GM10248 (cell line): ENCODE measurements at regions not wholly inside any gene's neighbourhood (a gene's known extent, or its start where the extent isn't known, plus 50 kb on each side); places are given as distances from the start of the nearest gene placed in this dataset.

ENCODE experiments used
- CTCF ChIA-PET: fragments of 300-600 bp; sonication (Branson Sonifier 250); formaldehyde crosslinking; extraction: SDS; loops from one replicate; lab custom pipeline; 2021; ENCODE audit warnings: antibody characterized with exemption; lab: Yijun Ruan, JAX
- POLR2A ChIA-PET: fragments of 350-650 bp; sonication (Branson Sonifier 250); formaldehyde crosslinking; extraction: SDS; loops from one replicate; lab custom pipeline; 2020; ENCODE audit warnings: antibody characterized with exemption; lab: Yijun Ruan, JAX
- DNase-seq: peaks from one replicate; pipeline ENCODE4 v3.0.0; 2012; ENCODE audit errors: extremely low spot score
- CTCF ChIP-seq: IDR thresholded peaks from 2 replicates; pipeline ENCODE4 v1.5.1; 2012; ENCODE audit warnings: mild to moderate bottlenecking, low read depth; ENCODE audit errors: extremely low read depth, missing control alignments, control extremely low read depth

DNA sequence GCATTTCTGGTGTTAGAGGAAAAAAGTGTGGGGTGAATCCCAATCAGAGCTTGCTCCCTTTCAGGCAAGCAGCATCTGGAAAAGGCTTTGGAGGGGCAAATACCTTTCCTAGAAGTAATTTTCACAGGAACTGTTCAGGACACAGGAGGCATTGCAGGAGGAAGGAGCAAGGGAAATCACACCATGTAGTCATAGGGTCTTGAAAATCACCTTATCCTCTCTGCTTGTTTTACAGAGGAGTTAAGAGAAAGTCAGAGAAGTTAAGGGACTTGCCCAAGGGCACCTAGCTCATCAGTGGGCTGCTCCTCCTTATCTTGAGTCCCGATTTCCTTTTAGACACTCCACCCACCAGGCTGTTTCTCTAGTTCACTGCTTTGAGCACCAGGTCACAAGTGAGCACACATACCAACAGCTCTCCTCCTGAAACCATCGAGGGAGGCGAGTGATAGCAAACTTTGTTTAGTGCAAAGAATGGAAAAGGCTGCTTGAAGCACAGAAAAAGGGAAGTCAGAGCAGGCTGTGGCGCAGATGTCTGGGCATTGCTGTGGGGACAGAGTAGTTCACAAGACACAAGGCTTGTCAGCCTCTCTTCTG, 89.2 kb upstream of the CXCR4 start:
- POLR2A ChIA-PET, result interaction anchor here (0.6 to 1.8 kb wide), 5 partner anchors 32 to 478 kb away, joined by 4 to 5 read pairs (median 4); no protein-coding TSS in a partner anchor
- TF ChIP-seq CTCF, result no peak
- CTCF ChIA-PET, result interaction anchor here (0.8 to 2.3 kb wide), 15 partner anchors 9 to 293 kb away, joined by 3 to 10 read pairs (median 4); no protein-coding TSS in a partner anchor
- DNase-seq, result peak; percentile 26

- DNase-seq, result peak; percentile 57
- no peak for TF ChIP-seq CTCF
- POLR2A ChIA-PET, result interaction anchor here (0.7 to 1.8 kb wide), 4 partner anchors 33 to 154 kb away, joined by 4 to 5 read pairs (median 4); no protein-coding TSS in a partner anchor
- CTCF ChIA-PET, result interaction anchor here (0.8 to 2.3 kb wide), 14 partner anchors 9 to 293 kb away, joined by 3 to 10 read pairs (median 4); no protein-coding TSS in a partner anchor
Measured at GRCh38 chr2:136206613-136207012, 88.7 kb upstream of the CXCR4 start.

DNA sequence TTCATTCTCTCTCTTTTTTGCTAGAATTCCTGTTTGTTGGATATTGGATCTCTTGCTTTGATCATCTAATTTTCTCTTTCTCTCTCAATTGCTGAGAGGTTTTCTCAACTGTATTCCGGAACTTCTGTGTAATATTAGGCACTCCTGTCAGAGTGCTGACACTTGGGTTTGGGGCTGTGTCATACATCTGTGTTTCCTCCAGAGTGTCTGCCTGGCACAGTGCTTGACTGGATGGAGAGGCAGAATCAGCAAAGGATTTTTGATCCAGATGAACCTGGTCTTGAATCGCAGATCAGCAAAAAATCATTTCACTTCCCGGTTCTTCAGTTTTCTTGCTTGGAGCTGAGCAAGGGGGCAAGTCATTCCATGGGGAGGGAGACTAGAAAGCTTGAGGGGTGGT, 87.7 kb upstream of the CXCR4 start:
- no peak for DNase-seq
- TF ChIP-seq CTCF, result no peak
- ChIA-PET POLR2A (no interaction called here), CTCF (interaction anchor here (0.7 to 2.3 kb wide), 4 partner anchors 10 to 69 kb away, joined by 4 to 10 read pairs (median 4); no protein-coding TSS in a partner anchor)

GRCh38 chr2:136204971-136205370, 87.0 kb upstream of the CXCR4 start:
- no peak for DNase-seq
- CTCF ChIA-PET, result interaction anchor here (0.7 to 2.3 kb wide), 2 partner anchors 9 to 22 kb away, joined by 4 to 10 read pairs; no protein-coding TSS in a partner anchor
- no peak for TF ChIP-seq CTCF
- POLR2A ChIA-PET, result no interaction called here

GRCh38 chr2:136195226-136195625, 77.3 kb upstream of the CXCR4 start:
- ChIA-PET CTCF (interaction anchor here (1.0 to 2.2 kb wide), 2 partner anchors 11 to 43 kb away, joined by 3 to 10 read pairs; no protein-coding TSS in a partner anchor), POLR2A (no interaction called here)
- TF ChIP-seq CTCF, result no peak
- no peak for DNase-seq

DNA sequence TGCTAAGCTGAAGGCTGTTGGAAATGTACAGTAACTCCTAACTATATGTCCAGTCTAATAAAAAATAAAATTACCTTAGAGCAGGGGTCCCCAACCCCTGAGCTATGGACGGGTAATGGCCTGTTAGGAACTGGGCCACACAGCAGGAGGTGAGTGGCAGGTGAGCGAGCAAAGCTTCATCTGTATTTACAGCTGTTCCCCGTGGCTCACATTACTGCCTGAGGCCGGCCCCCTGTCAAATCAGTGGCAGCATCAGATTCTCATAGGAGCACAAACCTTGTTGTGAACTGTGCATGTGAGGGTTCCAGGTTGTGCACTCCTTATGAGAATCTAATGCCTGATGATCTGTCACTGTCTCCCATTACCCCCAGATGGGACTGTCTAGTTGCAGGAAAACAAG, 73.1 kb upstream of the CXCR4 start:
- ChIA-PET POLR2A (no interaction called here), CTCF (interaction anchor here (1.7 kb wide), 1 partner anchor 12 kb away, joined by 3 read pairs; no protein-coding TSS in a partner anchor)
- TF ChIP-seq CTCF, result no peak
- DNase-seq, result no peak
